ENCODE measurements at regions not wholly inside any gene's neighbourhood (a gene's known extent, or its start where the extent isn't known, plus 50 kb on each side); places are given as distances from the start of the nearest gene placed in this dataset.

DNA sequence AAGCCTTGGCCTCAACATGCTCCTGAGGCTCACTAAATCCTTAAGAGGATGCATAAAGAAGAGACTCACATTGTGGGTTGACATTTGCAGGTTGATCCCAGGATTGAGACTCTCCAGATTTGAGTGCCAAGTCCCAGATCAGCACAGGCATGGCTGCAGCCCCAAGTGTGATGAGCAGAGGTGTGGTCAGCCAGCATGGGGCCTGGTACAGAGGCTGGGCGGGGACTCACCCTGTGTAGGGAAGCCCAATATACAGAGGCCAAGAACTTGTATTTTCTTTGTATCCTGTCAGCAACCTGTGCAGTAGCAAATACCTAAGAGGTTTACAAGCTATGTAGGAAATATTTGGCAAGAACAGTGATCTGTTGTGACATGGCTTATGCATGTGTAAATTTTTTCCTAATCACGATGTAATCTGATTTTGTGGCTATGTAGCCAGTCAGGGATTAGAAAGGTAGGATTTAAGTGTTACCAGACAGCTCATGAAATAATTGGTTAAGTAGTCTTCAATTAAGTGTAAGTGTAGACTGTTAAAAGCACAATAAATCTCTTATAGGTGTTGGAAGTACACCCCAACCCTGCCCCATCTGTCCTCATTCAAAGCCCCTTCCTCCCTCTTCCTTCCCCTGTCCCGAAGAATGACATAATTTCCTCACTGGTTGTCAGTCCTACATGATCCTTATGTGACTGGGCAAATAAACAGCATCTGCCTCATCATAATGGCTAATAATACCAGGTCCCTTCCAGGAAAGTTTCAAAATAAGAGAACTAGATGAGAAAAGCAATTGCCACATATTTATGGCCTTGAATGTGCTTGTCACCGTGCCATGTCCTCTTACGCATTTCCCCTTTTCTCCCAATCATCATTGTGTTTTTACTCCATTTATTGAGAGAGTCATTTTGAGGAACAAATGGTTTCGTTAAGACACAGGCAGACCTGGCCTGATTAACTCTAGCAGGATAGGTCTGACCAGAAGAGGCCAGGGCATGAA lies 120.9 kb downstream of the HLX start:
- TF ChIP-seq, protein P1, sequence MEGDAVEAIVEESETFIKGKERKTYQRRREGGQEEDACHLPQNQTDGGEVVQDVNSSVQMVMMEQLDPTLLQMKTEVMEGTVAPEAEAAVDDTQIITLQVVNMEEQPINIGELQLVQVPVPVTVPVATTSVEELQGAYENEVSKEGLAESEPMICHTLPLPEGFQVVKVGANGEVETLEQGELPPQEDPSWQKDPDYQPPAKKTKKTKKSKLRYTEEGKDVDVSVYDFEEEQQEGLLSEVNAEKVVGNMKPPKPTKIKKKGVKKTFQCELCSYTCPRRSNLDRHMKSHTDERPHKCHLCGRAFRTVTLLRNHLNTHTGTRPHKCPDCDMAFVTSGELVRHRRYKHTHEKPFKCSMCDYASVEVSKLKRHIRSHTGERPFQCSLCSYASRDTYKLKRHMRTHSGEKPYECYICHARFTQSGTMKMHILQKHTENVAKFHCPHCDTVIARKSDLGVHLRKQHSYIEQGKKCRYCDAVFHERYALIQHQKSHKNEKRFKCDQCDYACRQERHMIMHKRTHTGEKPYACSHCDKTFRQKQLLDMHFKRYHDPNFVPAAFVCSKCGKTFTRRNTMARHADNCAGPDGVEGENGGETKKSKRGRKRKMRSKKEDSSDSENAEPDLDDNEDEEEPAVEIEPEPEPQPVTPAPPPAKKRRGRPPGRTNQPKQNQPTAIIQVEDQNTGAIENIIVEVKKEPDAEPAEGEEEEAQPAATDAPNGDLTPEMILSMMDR (IDR thresholded peaks at IDR 0.05), result no peak
- TF ChIP-seq EZH2 (IDR thresholded peaks at IDR 0.05; ENCODE audit: borderline replicate concordance, insufficient read depth, low read depth, low read length, poor library complexity, severe bottlenecking), result no peak

Data from B cell (primary cell).